GM12891 (cell line): ENCODE measurements at regions not wholly inside any gene's neighbourhood (a gene's known extent, or its start where the extent isn't known, plus 50 kb on each side); places are given as distances from the start of the nearest gene placed in this dataset.

Experiments used
- DNase-seq: peaks from one replicate; pipeline ENCODE4 v3.0.0; 2011; ENCODE audit warnings: low spot score; ENCODE audit not compliant: insufficient read length
- FAIRE-seq: peaks from 2 replicates; lab custom pipeline; 2011; peaks lifted over from hg19 to GRCh38; lab: Jason Lieb, UNC
- PAX5 ChIP-seq: IDR thresholded peaks from 2 replicates; pipeline ENCODE4 v1.6.1; 2011; ENCODE audit warnings: low read length, moderate library complexity, mild to moderate bottlenecking; ENCODE audit not compliant: insufficient read depth, severe bottlenecking
- POLR2A ChIP-seq: IDR thresholded peaks from 2 replicates; pipeline ENCODE4 v1.6.1; 2011; ENCODE audit warnings: low read depth, low read length, control low read depth
- POLR2AphosphoS5 ChIP-seq: IDR thresholded peaks from 2 replicates; pipeline ENCODE4 v1.6.1; 2011; ENCODE audit warnings: low read depth, low read length, control low read depth
- POU2F2 ChIP-seq: IDR thresholded peaks from 2 replicates; pipeline ENCODE4 v1.6.1; 2011; ENCODE audit warnings: low read depth, mild to moderate bottlenecking, control low read depth, low read length, moderate library complexity
- SPI1 ChIP-seq: IDR thresholded peaks from 2 replicates; pipeline ENCODE4 v1.6.1; 2011; ENCODE audit warnings: low read depth, low read length, control low read depth
- TAF1 ChIP-seq: IDR thresholded peaks from 2 replicates; pipeline ENCODE4 v1.6.1; 2011; ENCODE audit warnings: low read depth, low read length, control low read depth

DNA sequence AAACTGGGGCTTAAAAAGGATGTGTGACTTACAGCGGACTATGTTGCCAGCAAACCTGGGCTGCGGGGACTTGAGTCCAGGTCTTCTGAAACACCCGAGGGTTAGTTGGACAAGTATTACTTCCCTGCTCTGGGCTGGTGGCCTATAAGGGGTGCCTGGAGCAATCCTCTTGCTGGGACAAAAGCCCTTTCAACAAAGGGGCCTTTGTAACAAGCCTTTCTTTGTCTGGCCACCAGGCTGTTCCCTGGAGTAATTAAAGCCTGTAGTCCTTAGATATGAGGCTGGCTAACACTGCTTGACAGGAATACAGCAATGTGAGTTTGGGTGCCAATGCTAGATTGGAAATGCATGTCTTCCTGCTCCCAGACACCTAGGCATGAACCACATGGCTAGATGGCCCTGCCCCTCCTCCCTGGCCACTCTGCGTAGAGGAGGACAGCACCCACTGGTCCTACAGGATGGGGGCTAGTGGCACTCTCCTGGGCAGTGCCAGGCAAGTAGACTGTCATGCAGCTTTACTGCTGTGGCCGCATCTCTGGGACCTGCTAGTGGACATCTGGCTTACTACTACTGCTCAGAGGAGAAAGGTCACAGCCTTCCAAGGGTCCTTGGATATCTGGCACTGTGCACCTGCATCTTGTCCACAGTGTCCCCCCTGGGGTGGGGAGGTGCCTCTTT, 343.1 kb downstream of the ZSWIM6 start:
- no peak for FAIRE-seq
- TF ChIP-seq SPI1: no peak
- TF ChIP-seq PAX5: no peak
- TF ChIP-seq POU2F2: no peak
- no peak for TF ChIP-seq TAF1
- no peak for TF ChIP-seq POLR2A
- TF ChIP-seq POLR2AphosphoS5: no peak
- no peak for DNase-seq

GRCh38 chr5:61677220-61677619, 345.2 kb downstream of the ZSWIM6 start:
- DNase-seq (no peak), FAIRE-seq (no peak)
- TF ChIP-seq TAF1: no peak
- no peak for TF ChIP-seq PAX5
- no peak for TF ChIP-seq POLR2AphosphoS5
- no peak for TF ChIP-seq SPI1
- TF ChIP-seq POU2F2: no peak
- TF ChIP-seq POLR2A: no peak

DNA sequence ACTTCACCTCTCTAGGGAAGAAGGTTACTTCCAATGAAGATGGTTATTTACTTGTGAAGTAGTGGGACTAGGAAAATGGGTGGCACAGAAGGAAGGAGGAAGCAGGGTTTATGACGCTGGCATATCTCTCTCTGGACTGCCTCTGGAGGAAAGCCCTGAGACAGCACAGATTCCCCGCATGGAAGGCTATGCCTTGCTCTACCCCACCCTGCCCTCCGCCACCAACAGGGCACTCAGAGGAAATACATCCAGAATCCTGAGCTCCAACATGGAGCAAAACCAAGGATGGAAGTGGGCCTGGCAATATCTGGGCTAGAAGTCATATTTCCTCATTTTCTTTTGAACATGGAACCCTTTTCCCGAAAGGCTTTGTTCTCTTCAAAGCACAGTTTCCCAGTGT, 346.9 kb downstream of the ZSWIM6 start:
- FAIRE-seq (no peak), DNase-seq (no peak)
- TF ChIP-seq SPI1: no peak
- TF ChIP-seq POLR2A: no peak
- no peak for TF ChIP-seq PAX5
- TF ChIP-seq POLR2AphosphoS5: no peak
- TF ChIP-seq POU2F2: no peak
- no peak for TF ChIP-seq TAF1

- DNase-seq (no peak), FAIRE-seq (no peak)
- no peak for TF ChIP-seq SPI1
- no peak for TF ChIP-seq POLR2A
- TF ChIP-seq POU2F2: no peak
- TF ChIP-seq POLR2AphosphoS5: no peak
Observed at GRCh38 chr5:61679562-61679961, 347.5 kb downstream of the ZSWIM6 start.

- FAIRE-seq: no peak
- DNase-seq: no peak
- no peak for TF ChIP-seq PAX5
- TF ChIP-seq POU2F2: no peak
- no peak for TF ChIP-seq POLR2AphosphoS5
- TF ChIP-seq SPI1: no peak
- no peak for TF ChIP-seq TAF1
- TF ChIP-seq POLR2A: no peak
Observed at GRCh38 chr5:61680247-61680646, 348.2 kb downstream of the ZSWIM6 start.

GRCh38 chr5:61683148-61683547, 351.1 kb downstream of the ZSWIM6 start:
- FAIRE-seq: no peak
- no peak for DNase-seq
- TF ChIP-seq POLR2AphosphoS5 (no peak), POU2F2 (no peak), PAX5 (no peak), POLR2A (no peak), SPI1 (no peak), TAF1 (no peak)

DNA sequence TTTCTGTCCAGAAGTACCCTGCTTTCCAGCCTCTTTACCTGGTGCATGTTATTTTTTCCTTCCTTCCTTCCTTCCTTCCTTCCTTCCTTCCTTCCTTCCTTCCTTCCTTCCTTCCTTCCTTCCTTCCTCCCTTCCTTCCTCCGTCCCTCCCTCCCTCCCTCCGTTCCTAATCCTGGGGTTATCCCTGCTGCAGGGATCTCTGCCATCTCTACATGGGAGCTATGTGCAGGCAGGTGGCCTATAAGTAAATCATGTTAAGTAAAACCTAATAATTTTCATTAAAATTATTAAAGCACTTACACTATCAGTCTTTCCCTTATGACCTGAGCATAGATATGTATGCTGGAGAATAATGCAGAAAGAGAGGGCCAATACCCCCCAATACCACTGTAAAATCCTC, 351.9 kb downstream of the ZSWIM6 start:
- TF ChIP-seq SPI1 (no peak), POLR2A (no peak), PAX5 (no peak), POU2F2 (no peak), POLR2AphosphoS5 (no peak), TAF1 (no peak)

GRCh38 chr5:61686491-61687257, 354.6 kb downstream of the ZSWIM6 start:
- FAIRE-seq (no peak), DNase-seq (no peak)
- no peak for TF ChIP-seq SPI1
- no peak for TF ChIP-seq TAF1
- TF ChIP-seq POLR2AphosphoS5: no peak
- no peak for TF ChIP-seq POU2F2
- no peak for TF ChIP-seq PAX5
- TF ChIP-seq POLR2A: no peak

More for the DNA sequence above, 351.9 kb downstream of the ZSWIM6 start:
- no peak for FAIRE-seq
- no peak for DNase-seq

GRCh38 chr5:61687371-61687770, 355.3 kb downstream of the ZSWIM6 start:
- no peak for TF ChIP-seq SPI1
- TF ChIP-seq POLR2A: no peak
- no peak for TF ChIP-seq PAX5
- TF ChIP-seq TAF1: no peak
- TF ChIP-seq POLR2AphosphoS5: no peak
- no peak for DNase-seq
- FAIRE-seq: no peak
